GOT3 (cell line): ENCODE measurements at regions not wholly inside any gene's neighbourhood (a gene's known extent, or its start where the extent isn't known, plus 50 kb on each side); places are given as distances from the start of the nearest gene placed in this dataset.

ENCODE experiments used
- DNase-seq: peaks from one replicate; lab custom pipeline; 2025; ENCODE audit warnings: mixed read lengths; lab: John Stamatoyannopoulos, UW

DNA sequence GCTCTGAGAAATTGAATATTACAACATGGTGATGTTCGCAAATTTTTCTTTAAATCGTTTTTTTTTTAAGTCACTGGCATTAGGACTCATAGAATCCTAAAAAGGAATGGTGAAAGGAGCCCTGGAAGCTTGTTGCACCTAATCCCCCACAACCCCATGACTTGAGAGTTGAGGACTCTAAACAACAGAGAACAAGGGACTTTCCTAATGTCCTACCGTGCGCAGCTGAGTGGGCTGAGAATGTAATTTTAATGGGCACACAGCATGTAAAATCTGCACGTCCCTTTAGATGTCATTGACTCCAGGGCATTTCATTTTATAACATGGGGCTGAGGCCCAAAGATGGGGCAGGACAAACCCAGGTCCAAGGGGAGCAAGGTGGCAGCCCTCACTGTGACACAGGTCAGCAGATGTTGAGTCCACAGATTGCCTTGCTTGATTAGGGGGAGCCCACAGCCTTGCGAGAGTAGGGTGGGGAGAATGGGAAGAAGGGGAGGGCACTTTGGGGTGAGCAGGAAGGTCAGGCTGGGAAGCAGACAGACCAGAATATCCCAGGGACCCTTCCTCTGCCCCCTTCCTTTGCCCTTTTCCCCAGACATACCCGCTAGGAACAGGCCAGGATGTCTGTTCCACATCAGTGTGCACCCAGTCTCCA lies 208.4 kb upstream of the ZMIZ1 start:
- no peak for DNase-seq

DNA sequence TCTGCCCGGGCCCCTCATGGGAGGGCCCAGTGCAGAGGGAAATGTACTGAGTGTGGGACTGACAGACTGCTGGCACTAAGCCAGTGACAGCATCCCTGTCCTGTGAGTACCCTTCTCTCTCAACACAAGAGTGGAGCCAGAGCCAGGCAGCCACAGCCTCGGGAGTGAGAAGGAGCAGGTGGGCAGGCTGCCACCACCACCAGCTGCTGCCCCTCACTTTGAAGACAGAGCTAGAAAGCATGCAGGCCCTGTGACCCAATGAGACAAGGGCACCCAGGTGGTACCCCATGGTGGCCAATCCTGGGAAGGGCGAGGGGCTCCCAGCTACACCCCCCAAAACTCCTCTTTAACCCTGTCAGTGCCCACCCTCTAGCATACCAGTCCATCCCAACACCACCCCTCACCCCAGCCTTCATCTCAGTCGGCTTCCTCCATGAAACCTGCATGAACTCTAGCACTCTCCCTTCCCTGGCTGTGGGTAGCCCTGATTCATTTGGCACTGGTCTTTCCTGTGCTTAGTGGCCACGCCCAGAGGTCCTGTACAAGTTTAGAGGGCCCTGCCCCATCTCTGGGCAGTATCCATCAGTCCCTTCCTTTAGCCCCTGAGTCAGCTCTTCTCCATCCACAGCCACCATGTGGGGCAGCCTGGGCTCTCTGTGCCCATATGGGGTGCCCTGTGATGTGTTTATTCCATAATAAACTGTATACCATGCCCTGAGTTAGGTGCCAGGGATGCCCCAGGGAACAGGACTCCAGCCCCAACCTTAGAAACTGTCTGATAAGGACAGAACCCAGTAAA lies 207.0 kb upstream of the ZMIZ1 start:
- DNase-seq, result no peak

DNA sequence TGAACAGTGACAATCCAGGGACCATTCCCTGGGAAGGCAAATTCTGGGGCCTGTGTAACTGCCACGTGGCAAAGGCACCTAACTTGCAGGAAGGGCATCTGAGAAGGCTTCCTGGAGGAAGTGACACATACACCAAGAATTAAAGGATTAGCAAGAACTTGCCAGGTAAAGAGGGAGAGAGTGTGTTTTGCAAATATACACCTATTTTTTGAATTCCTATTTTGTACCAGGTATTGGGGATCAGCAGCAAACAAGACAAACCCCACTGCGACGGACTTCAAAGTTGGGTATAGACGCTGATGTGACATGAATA lies 206.5 kb upstream of the ZMIZ1 start:
- no peak for DNase-seq

DNA sequence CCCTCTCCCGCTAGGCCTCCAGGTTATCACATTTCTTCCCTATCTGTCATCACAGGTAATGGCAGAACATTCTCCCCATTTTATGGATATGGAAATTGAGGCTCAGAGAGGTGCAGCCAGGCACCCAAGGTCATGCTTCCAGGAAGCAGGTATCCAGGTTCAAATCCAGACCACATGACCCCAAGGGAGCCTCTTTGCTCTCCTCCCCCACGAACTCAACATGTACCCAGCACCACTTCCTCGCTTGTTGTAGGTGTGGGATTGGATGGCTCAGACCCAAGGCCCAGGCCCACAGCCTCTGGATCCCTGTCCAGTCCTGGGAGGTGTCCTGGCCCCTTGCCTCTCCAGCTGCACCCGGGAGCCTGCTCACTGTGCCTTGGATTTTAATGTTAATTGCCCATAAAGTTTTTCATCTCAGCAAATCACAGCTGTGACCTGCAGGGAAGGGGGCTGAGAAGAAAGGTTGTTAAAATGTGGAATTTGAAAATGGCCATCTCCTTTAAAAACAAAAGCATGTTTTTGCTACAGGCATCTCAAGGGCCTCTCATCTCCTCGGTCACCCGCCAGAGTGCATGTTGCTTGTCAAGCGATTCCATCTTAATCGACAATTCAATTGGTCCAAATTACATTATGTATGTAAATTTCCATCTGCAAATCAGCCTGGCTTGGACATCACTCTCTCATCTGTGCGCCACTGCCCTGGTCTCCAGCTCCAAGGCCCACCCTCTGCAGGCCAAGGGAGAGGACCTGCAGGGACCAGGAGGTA lies 205.4 kb upstream of the ZMIZ1 start:
- DNase-seq, result no peak

DNA sequence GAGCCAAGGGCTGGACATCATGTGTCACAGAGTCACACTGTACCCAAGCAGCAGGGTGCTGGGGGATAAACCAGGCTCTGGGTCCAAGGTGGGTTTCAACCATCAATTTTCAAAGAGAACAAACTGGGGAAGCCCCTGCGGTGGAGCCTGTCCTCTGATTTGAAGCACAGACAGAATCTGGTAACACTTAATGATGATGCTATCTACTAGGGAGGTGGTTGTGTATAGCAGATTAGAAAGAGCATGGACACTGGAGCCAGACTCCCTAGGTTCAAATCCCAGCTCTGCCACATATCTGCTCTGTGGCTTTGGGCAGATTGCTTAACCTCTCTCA lies 204.9 kb upstream of the ZMIZ1 start:
- no peak for DNase-seq

DNA sequence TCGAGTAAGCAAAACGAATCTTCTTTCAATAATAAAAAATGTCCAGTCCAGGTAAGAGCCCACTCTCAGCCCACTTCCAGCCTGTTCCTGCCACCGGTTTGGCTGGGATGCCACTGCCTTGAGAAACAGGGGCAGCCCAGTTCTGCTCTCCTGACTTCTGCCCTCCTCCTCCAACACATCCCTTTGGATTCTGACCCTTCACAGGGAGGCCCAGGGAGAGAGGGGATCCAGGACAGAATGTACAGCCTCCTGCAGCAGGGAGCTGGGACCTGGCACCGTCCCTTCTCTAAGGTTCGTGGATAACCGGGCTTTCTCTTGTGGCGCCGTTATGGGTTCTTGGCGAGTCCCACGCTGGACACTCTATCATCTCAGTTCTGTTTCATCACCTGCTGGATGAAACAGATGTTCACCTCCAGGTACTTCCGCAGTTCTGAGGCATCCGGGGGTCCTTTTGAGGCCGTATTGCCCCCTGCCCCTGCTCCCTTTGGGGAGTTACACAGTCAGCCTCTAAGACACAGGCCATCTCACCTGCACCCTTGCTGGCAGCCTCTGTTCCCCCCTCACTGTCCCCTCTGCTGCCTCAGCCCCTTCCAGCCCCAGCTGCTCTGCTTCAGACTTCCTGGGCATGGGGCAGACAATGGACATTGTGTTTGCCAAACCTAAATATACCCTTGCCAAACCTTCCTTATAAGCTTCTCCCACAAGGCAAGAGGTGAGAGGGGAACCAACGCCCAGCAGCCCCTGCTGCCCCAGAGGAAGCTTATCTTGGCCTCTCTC lies 203.8 kb upstream of the ZMIZ1 start:
- DNase-seq, result no peak

DNA sequence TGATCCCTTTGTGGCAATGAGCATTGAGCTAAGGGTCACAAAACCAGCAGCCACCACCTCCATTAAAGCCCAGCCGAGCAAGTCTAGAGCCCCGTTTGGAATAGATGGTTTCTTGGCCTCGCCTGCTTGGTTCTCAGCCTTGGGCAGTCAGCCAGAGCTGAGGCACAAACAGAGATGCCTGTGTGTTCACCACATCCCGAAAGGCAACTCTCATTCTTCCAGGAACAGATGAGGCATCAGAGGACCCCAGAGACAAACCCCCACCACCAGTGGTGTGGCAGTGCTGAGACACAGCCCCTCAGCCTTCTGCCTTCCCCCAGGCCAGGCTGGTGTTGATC lies 203.3 kb upstream of the ZMIZ1 start:
- DNase-seq, result no peak

DNA sequence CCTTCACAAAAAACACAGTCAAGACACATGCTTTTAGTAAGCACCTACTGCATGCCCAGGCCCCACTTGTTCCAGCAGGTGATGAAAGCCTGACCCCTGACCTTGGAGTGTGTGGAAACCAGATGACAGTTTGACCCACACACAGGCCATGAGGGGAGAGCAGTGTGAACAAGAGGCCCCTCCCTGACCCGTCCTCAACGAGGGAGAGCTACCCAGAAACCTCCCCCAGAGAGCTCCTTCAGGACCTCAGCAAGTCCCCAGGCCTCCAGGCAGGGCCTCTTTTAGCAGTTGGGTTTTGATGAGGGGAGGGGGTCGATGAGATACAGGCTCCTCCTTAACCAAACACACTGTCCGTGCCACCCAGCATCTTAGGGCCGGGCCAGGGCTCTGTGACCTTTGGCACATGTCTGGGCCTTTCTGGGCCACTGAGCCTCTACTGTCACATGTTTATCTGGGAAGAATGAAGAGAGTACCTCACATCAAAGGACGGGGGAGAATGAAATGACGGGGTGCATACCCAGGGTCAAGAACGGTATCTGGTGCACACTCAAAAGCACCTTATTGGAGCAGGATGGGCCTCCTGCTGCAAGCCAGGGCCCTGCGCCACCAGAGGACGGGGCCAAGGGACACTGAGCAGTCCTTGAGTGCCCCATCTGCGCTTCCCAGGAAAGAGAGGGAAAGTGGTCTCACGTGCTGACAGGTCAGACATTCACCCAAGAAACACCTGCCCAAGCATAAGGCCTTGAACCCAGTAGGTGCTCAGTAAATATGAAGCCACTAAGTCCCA lies 202.6 kb upstream of the ZMIZ1 start:
- DNase-seq, result no peak

DNA sequence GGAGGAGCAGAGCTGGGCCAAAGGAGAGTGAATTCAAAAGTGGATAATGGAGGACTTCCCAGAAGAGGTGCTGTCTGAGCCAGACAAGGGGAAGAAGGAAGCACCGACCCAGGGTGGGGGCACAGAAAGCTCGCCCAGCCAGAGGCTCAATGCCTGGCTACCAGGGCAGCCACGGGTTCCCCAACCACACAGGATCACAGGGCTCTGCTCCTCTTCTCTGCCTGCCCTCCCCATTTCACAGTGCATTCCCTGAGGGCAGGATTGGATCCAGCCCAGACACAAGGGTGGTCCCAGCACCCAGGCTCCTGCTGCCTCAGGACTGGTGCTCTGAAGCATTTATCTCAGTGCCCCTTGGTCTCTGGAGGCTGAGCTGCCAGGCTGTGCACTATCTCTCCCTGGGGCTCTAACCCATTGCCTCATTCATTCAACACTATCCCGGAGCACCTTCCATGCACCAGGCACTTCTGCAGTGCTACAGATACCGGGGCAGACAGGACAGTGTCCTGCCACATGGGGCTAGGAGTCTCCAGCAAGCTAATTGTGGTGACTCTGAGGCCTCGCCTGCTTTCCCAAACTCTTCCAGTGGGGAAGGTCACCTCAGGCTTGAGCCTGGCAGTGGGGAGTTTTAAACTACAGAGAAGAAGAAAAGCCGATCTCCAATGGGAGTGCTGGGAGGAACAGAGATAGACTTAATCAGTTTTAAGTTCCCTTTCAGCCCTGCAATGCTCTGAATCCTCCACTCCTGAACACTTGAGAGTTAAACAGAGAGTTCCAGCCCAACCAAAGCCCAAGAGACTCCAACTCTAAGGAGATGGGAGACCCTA lies 201.8 kb upstream of the ZMIZ1 start:
- DNase-seq, result no peak

DNA sequence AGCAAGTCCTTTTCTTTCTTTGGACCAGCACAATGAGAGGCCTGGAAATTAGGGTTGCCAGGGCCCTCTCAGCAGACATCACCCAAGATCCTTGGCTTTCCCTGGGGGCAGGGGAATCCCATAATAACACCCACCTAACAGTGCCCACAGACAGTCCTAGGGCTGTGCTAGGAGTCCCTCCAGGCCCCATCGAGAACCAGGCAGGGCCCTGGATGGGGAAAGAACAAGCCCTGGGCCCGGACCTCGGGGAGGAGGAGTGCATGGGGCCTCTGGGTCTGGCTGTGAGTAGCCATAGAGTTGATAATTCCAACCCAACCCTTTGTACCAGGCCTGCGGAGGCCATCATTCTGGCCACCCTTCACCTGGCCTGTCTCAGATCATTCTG lies 201.2 kb upstream of the ZMIZ1 start:
- no peak for DNase-seq

DNA sequence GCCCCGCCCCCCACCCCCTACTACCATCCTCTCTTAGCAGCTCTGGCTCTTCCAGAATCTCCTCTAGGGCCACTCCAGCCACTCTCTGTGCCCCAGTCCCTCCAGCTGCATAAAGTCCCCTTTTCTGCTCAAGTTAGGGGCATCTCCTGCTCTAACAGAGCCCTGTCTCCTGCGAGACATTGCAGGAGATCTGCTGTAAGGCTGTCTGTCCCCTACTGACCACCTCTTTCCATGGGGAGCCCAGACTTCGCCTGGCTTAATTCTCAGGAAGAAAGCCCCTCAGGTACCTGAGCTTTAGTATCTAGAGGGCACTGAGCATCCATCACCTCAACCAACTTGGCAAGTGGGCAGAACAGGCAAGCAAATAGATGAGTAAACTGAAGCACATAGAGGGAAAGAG lies 200.7 kb upstream of the ZMIZ1 start:
- DNase-seq, result no peak

DNA sequence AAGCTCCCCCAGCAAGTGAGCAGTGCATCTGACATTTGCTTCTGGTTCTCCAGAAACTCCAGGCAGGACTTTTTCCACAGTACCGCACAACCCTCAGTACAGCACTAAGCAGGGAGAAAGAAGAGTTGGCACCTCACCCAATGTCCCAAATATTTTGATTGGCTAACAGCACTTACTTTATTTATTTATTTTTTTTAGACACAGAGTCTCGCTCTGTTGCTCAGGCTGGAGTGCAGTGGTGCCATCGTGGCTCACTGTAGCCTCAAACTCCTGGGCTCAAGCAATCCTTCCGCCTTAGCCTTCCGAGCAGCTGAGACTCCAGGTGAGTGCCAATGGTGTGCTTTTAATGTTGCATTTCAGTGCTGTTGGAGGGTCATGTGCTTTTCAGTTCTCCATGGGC lies 200.3 kb upstream of the ZMIZ1 start:
- no peak for DNase-seq

DNA sequence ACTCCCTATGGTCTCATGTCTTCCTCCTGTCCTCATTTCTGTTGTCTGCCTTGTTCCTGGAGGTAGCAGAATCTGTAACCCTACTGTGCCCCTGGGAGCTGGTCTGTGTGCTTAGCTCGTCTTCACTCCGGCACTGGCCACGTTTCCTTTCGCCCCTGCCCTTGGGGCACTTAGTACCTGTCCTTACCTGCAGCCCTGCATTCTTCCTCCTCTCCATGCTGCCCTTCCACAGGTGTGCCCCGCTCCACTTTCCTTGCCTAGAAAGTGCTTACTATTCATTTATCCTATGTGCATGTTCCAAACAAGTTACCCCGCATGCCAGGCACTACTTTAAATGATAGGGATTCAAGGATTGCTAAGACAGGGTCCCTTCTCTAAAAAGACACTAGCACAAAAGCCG lies 199.9 kb upstream of the ZMIZ1 start:
- DNase-seq, result no peak

DNA sequence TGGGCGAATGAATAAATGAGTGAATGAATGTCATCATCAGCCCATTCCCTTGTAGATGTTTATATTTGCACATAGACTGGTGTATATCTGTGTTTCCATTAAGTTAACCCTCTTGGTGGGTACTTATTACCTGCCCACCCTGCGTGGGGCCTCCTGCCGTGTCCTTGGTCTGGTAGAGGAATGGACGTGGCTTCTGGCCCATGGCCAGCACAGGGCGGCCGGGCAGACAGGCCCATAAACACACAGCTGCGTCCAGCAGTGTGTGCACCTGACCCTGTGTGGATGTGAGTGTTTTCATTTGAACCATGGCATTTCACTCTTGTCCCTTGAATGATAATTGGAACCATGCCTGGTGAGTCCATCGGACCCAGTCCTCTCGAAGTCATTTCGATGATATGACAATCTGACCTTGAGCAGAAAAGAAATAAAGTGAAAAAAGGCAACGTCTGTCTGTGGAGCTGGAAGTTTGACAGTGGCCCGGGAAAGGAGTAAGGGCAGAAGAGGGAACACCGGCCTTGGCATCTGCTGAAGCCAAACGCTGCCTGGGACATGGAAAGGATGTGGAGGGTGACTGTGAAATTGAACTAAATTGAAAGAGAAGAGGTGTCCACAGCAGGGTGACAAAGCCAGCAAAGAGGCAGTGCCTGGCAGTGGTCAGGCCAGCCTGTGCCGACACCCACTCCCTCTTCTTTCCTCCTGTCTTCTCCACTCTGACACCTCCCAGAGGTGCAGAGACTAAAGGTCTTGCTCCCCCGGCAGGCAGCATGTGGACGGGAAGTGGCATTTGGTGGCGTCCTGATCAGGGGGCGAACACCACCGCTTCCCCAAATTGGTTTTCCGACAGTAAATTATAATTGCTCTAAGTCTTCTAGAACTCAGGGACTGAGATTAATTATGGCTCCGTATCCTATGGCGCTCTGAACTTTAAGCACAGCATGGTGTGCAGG lies 199.0 kb upstream of the ZMIZ1 start:
- no peak for DNase-seq

DNA sequence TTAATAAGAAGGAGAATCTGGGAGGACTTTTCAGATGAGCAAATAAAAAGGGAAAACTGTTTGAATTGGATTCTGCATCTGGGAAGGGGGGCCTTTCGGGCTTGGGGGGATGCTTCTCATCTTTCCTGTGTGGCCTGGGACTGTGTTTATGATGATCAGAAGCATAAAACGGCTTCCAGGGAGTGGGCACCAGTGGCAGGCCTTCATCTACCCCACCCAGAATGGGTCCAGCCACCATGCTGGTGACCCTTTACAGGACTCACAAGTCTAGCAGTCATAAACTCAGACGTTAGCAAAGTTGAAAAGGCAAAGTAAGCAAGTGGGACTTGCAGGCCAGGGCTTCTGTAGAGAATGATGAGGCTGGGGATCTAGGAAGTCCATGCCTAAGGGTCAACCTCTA lies 198.3 kb upstream of the ZMIZ1 start:
- DNase-seq, result no peak

DNA sequence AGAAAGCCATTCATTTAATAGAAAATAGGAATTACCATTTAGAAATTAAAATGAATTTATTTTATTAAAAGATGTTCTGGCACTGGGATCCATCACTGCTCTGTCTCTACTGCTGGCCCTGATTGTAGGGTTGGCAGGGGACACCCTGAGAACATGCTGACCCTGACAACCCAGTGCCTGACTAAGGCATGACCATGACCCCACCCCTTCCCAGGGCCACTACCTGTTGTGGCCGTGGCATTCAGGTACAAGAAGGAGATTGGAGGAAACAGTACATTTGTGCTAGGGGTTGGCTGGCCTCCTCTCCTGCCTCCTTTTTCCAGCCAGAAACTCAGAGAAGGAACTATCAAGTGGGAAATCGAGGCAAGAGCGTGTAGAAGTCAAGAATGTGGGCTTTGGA lies 197.0 kb upstream of the ZMIZ1 start:
- no peak for DNase-seq

DNA sequence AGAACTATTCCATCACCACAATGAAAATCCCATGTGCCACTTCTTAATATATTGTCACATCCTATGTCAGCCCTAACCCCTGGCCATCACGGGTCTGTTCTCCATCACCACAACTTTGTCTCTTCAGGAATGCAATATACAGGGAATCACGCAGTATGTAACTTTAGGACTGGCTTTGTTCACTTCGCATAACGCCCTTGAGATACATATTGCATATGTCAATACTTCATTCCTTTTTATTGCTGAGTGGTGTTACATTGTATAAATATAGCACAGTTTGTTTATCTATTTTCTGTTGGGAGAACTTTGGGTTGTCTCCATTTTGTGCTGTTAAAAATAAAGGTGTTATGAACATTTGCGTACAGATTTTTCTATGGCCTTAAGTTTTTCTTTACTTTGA lies 195.4 kb upstream of the ZMIZ1 start:
- no peak for DNase-seq

DNA sequence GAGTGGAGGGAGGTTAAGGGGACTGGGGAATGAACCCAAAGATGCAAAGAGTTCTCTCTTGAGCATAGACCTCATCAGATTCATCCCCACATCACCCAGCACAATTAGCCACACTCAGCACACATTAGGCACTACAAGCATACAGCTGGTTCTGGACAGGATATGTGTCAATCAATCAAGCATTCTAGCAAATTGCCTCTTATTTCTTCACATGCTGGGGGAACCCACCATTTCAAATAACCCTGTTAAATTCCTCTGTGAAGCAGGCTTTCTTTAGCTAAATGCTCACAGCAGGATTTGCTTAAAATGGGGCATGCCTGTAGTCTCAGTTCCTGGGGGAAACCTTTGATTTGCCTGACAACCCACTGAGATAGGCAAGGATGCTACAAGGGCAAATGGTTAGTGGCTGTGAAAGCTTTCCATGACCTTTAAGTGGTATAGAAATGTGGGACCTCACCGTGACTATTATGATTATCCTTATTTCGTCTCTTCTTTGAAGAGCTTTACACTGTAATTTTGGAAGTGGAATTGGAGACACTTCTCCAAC lies 193.4 kb upstream of the ZMIZ1 start:
- DNase-seq, result no peak

DNA sequence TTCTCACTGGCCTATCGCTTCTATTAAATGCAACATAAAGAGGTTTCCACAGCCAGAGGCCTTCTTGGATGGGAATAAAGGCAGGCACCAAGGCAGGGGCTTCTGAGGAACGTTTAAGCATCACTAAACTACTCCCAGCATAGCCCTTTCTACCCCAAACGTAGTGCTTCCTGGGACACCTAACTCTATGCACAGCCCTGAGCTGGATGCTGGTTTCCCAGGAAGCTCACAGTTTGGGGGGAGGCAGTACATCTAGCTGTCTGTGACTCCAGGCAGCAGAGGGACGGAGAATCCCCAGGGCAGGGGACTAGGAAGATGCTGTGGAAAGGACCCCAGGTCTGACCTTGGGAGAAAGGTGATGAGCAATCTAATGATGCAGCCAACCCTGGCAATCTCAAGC lies 192.8 kb upstream of the ZMIZ1 start:
- no peak for DNase-seq

DNA sequence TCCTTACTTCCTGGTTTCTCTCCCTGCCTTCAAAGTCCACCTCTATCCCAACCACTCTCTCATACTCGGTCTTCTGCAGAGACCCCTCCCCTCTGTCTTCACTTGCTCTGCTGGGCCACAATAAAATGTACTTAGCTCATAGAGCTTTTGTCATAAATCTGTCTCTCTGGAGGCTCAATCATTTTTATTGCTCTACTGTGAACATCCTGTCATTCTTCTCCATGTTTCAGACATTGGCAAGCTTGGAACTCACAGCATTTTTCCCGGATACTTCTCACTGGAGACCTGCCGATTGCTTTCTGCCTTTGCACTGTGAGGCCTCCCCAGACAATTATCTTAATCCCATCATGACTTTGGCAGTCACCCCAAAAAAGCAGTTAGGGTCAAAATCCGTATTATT lies 192.3 kb upstream of the ZMIZ1 start:
- no peak for DNase-seq
